Stimulated activated CD8-positive, alpha-beta memory T cell treated with anti-CD3 and anti-CD28 coated beads, Interleukin-15, amount 100 ng/mL, for 4 hours (primary cell): ENCODE measurements at regions not wholly inside any gene's neighbourhood (a gene's known extent, or its start where the extent isn't known, plus 50 kb on each side); places are given as distances from the start of the nearest gene placed in this dataset.

Source experiments
- DNase-seq, 2 donors: peaks; one replicate each; pipeline ENCODE4 v3.0.0-alpha.2; 2020; ENCODE audit warnings: low read depth in 2 of 2

DNA sequence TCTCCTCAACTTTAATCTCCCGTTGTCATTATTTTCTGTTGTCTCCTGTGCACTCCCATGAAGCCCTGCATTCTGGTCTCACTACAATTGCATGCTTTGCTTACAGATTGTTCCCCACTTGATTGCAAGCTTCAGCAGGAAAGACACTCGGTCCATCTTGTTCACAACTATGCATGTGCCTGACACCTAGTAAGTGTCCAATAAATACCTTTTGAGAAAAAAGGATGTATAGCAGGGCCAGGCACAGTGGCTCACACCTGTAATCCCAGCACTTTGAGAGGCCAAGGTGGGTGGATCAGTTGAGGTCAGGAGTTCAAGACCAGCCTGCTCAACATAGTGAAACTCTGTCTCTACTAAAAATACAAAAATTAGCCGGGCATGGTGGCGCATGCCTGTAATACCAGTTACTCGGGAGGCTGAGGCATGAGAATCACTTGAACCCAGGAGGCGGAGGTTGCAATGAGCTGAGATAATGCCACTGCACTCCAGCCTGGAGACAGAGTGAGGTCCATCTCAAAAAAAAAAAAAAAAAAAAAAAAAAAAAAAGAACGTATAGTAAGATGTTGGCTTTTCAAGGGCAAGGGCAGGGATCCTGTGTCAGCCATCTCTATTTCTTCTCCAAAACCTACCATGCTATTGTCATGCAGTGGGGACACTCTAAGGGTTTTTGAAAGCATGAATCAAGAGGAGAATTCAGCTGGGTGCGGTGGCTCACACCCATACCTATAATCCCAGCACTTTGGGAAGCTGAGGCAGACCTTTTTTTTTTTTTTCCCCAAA lies 338.3 kb downstream of the MYCN start:
- no peak for DNase-seq

DNA sequence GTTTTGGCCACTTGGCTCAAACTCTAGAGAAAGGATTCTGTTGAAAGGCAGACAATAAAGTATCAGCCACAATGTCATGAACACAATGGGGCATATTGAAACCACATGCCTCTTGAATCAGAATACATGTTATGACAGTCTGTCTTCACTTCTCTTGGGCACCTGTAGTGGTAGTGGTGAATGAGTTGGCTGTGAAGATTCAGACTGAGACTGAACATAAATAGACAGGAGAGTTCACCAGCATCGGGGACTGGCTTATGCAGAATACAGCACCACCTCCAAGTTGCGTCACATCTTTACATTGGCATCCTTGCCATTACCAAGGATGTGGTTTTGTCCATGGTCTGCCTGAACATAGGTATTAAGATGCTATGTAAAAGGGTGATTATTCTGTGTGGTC lies 336.8 kb downstream of the MYCN start:
- DNase-seq = no peak

DNA sequence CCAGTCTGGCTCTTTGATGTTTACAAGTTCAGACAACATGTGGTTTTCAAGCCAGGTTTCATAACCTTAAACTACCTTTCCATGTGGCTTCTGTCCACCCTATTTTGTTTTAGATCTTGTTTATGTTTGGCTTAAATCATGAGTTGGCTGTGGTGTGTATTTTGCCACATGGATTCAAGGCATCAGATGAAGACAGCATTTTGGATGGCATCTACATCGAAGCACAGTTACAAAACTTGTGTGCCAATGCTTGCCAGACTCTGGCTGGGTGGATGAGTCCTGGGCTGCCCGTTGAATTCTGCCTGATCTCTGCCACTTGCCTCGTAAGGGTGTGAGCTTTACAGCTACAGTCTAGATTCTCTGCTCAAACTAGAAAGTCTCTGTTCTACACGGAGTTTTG lies 335.3 kb downstream of the MYCN start:
- no peak for DNase-seq

DNA sequence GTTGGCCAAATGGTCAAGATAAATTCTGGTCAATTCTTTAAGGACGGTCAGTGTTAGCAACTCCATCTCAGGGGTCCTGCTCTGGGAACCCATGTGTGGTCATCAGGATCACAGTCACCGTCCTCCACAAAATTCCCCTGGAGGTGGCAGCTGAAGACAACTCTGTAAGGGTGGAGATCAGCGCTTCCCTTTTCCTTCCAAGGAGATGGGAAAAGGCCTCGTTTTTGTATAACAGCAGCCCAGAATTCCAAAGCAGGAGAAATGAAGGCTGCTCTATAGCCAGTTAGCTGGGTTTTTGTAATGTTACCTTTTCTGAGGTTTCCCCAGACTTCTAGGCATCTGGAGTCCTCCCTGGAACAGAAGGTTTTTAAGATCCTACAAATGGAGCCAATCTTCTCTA lies 334.8 kb downstream of the MYCN start:
- no peak for DNase-seq

DNA sequence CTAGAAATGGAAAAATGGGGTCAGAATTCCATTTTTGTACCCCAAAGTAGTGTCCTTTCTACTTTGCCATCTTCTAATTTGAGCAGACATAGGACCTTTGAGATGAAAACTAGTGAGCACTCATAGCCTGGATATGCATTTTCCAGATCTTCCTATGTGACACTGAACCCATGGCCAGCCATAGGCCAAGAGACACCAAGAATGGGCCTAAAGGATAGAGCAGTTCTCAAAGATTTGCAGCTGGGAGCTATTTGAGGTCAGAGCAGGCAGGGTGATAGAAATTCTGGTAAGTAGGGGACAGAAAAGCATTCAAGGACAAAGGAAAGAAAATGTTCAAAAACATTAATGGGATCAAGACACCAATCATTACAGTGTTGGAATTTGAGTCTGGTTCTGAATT lies 332.8 kb downstream of the MYCN start:
- DNase-seq = no peak

DNA sequence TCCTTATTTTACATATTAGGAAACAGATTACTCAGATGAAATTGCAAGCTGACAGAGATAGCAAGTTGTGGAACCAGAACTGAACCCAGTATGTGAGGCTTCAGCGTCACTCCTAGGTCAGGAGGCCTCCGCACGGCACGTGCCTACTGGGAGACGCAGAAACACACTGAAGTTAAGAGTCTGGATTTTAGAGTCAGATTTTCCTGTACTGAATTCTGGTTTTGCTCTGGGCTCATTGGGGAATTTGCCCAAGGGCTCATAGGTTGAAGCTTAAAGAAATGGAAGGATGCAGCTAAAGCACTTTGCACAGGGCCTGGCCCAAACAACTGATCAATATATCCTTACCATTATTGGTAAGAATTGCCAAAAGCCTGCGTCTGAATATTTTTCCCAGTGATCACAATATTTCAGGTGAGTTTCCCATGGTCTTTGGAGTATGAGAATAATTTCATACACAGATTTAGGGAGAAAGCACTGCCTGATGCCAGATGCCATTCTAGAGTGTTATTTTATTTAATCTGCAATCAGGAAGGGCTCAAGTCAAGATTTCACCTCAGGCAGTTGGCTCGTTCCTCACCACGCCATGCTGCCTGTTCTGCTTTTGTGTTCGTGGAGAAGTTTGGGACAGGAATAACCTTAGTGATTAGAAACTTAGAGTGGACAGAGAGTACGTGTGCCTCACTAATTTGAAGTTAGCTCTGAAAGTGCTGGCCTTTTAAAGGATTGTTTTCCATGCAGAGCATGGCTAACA lies 331.9 kb downstream of the MYCN start:
- no peak for DNase-seq

DNA sequence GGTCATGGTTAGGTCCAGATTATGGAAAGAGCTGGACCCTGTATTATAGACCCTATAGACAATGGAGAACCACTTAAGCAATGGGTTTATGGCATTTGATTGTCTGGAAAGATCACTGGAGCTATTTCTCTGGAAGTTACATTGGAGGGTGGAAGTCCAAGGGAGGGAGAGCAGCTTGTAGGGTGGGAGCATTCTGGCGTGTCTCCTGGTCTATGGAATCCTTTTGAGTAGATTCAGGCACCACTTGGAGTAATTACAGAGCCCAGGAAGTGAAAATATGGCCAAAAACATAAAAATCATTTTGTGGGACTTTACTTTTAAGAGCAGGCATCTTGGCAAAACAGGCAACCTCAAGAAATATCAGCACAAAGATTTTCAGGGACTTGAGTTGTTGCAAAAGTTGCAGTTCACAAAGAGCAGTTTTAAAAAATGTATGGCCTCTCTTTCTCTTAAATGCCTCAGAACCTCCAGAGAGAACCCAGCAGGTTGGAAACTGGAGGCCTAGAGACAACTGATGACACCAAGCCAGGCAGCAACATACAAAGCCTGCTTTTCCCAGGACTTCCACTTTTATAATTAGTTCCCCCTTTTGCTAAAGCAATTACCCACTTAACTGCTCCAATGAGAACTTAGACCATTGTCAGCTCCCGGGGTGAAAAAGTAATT lies 331.0 kb downstream of the MYCN start:
- no peak for DNase-seq

DNA sequence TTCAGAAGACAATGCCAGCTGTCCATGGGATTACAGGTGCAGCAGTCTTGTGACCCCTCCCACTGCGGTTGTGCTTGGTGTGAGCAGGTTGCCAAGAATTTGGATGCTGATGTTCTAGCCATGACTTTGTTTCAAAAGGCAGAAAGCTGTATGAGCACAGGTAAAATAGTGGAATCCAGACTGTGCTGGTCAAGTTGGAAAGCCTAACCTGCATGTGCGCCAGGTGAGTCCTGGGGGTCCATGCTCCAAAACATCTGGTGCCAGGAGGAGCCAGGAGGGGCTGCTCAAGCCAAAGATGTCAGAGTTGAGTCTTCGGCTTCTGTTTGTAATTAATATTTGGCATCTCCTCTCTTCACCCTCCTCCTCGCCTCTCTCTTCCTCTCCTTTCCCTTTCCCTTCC lies 330.1 kb downstream of the MYCN start:
- no peak for DNase-seq

DNA sequence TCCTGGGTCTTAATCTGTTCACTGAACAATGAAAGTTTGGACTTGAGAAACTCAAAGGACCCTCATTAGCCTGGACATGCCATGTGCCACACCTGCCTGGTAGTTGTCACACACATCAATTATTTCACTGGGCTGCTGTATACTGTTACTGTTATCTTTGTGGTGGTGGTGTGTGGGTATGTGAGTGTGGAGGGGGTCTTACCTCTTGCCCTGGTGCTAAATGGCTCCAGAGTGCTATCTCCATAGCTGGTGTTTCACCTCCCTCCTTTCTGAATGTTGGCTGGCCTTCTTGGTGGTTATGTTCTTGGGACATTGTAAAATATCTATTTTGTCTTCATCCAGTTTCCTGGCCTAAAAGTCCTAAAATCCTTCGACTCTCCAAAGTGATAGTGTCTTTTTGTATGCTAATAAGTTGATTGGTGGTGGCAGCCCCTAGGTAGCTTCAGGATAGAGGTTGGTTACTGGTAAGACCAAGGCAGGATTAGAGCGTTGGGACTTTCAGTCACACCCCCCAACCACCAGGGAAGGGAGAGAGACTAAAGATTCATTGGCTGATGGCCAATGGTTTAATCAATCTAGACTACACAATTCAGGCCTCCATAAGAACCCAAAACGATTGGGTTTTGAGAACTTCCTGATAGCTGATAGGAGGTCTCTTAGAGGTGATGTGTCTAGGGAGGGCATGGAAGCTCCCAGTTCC lies 328.1 kb downstream of the MYCN start:
- no peak for DNase-seq

DNA sequence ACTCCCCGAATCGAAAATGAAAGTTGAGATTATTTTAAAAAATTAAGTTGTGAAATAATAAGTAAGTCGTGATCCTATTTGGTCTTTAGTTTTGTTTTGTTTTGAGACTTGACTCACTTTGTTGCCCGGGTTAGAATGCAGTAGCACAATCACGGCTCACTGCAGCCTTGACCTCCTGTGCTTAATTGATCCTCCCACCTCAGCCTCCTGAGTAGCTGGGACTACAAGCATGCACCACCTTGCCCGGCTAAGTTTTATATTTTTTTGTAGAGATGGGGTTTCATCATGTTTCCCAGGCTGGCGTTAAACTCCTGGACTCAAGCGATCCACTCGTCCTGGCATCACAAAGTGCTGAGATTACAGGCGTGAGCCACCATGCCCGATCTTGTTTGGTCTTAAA lies 326.2 kb downstream of the MYCN start:
- no peak for DNase-seq

DNA sequence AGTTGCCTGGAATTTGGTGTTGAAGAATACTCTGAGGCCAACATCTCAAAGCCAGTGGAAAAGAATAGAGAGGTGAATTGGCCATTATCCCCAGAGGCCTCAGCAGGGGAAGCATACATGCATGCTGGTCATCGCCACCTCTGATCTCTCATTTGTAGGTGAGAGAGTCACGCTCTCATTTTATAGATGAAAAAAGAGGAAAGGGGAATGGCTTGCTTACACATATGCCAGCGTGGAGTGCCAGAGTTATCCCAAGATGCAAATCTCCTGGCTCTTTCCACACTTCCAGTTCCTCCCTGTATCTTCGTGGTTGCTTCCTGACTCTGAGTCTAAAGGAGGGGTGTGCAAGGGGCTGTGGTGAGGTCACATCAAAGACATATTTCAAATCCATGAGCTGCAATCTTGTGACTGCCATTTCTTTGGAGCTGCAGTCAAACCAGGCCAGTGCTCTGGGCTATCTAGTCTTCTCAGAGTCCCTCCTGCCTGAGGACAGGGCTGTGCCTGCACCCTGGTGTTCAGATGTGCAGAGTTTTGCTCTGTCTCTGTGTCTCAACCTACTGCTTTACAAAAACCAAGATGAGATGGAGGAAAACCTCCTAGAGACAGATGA lies 324.7 kb downstream of the MYCN start:
- no peak for DNase-seq

DNA sequence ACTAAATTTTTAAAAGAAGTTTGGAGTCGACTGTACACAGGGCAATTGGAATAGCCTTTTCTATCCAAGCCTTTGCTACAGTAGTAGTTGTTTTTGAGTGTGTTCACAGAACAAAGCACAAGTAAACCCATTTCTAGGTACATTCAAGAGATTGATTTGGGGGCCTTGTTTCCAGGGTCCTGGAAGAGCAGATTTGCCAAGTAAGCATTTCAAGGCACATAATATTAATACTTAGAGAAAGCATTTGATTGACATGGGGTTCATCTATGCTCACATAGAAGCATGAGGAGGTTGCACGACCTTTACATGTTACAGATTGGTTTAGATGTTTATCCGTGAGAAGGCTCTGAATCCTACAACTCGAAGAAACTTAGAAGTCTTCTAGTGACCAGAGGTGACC lies 324.1 kb downstream of the MYCN start:
- DNase-seq = no peak

DNA sequence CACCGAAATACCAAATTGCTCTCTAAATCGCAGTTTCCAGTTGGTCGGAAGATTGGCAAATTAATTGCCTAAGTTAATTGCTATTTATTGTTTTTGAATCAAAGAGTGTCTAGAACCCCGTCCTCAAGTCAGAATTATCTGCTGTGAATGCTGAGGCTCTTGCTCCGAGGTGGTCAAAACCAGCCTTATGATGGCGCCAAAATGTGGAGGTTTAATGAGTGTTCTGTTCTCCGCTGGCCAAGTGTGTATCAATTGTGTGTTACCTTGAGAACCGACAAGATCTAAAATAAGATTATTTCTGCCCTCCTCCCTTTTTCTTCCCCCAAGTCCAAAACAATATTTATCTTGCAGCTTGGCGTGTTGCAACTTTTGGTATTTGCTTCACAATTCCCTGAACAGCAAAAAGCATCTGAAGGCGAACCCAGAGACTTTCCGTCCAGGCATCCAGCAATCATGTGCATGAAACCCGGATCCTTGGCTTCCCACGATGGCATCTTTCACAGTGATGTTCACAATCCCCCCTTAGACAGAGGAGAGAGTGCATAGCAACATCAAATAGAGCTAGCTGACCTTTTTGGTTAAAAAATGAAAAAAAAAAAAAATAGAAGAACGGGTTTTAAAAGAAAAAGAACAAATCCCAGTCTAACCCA lies 323.0 kb downstream of the MYCN start:
- DNase-seq = no peak

DNA sequence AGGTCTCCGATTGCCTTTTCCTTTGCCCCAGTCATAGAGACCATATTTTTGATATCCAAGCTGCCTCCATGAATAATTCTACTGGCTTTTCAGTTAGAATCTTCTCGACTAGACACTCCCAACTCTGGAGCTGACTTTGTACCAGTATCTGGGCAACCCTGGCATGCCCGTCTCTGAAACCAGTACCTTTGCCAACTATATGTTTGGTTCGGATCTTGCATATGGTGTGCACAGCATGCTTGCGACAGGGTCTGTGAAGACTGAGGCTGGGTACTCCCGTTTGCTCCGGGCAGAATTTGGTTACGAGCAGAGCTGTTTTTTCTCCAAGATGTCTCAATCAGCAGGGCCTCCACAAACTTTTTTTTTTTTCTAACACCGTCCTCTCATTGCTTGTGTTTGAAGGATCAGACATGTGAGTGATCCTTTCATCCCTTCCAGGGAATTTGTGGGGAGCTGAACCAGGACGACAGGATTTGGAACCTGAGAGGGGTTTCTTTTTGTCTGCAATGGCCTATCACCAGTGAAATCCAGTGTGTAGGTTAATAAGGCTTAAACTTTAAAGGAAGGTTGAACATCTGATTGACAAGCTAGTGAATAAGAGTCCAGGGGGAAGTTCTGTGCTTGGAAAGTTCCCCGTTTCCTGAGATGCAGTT lies 322.3 kb downstream of the MYCN start:
- DNase-seq = no peak

DNA sequence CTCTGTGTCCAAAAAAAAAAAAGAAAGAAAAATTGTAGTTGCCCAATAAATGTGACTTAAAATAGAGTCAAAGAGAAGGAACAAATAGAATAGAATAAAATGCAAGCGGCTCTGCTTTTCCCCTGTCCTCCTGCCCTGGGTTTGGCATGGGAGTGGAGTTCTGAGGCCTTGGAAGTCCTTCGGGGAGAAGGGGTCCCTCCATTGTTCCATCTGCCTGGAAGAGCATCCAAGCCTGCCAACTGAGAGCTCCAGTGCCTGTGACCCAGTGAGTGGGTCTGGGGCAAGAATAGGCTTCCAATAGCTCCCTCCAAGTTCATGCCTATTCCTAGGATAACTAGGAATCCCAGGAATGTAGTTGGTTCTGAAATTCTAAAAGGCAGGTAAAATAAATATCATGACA lies 321.4 kb downstream of the MYCN start:
- DNase-seq = no peak

DNA sequence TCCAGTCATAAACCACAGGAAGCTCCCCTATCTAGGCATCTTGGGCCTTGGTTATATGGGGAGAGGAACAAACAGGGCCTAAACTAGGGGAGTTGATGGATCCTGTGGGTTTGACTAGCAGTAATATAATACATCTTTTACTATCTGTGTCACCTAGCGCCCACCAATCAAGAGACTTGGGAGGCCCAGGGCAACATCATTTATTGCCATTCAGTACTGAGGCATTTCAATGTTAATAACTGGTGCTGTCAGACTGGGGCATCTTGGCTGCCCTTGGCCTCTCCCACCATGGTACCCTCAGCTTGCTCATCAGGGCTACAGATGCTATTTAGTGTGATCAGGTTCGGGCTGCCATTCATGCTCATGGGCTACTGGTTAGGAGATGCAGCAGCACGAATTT lies 320.7 kb downstream of the MYCN start:
- no peak for DNase-seq

DNA sequence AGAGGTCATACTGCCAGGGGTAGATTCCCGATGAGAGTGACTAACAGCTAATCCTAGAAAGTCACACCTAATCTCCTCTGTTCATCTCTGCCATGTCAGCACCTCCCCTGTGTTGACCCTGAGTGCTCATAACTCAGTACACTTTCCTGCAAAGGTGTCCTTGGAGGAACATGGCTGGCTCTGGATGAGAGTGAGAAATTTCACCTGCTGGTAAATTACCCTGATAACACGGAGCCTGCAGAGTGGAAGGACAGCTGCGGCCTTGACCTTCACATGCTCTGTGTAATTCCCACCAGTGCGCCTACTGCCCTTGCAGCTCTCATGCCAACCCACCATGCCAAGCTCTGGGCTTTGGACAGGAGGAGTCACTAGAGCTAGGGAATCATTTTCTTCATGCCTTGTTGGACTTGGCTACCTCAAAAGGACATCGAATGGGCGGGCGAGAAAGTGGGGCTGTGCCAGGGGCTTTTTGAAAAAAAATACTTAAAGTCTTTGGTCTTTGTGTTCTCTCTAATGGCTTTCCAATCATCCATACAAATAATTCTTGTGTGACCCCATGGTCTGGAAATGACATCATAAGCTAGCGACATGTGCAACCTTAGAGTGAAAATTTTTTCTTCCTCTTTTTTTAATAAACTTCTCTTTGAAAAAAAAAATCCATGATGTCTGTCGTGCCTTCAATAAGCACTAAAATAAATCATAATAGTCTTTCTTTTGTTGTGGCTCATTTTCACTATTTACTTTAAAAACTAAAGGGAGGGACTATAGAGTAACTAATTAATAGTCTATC lies 319.9 kb downstream of the MYCN start:
- no peak for DNase-seq

DNA sequence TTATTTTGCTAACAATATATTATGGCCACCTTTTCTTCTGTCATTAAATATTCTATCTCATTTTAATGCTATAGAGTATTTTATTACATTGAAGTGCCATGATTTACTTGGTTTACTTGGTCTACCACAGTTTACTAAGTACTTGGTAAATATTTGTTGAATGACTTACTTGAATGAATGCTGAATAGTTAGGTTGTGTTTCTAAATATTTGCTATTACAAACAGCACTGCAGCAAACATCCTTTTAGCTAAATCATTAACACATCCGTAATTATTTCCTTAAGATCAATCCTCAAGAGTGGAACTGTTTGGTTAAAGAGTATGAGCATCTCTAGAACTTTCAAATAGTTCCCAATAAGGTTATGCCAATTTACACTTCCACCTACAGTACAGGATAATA lies 318.7 kb downstream of the MYCN start:
- DNase-seq = no peak

DNA sequence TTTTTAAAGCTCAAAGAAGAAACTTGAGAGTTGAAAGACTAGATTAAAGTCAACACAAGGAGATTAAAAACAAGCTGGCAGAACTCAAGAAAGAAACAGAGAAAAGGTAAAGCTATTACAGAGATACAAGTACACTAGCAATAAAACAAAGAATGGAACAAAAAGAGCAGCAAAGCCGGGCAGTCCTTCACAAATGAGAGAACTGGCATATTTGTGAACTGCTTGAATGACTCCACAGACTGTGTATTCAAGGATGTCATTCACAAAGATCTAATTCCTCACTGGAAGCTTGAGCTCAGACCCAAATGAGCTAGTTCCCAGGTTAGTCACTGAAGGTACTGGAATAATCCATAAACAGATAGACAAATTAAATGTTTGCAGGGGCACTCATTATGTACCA lies 318.0 kb downstream of the MYCN start:
- no peak for DNase-seq
